Limb (tissue), 2 donors: ENCODE measurements at regions not wholly inside any gene's neighbourhood (a gene's known extent, or its start where the extent isn't known, plus 50 kb on each side); places are given as distances from the start of the nearest gene placed in this dataset.

ENCODE experiments used
- DNase-seq, 2 donors: peaks; one replicate each; pipeline ENCODE4 v3.0.0-alpha.2; 2016; ENCODE audit errors: extremely low spot score in 2 of 2

GRCh38 chr10:2120746-2121145 lies 383.4 kb upstream of the ADARB2 start:
- no peak for DNase-seq

- DNase-seq: no peak
Observed at GRCh38 chr10:2119316-2119715, 382.0 kb upstream of the ADARB2 start.

GRCh38 chr10:2118201-2118600 lies 380.9 kb upstream of the ADARB2 start:
- no peak for DNase-seq

- no peak for DNase-seq
Observed at GRCh38 chr10:2117641-2118040, 380.3 kb upstream of the ADARB2 start.

- DNase-seq: no peak
Observed at GRCh38 chr10:2111965-2112364, 374.6 kb upstream of the ADARB2 start.

GRCh38 chr10:2108496-2108895 lies 371.2 kb upstream of the ADARB2 start:
- no peak for DNase-seq

GRCh38 chr10:2106641-2107040 lies 369.3 kb upstream of the ADARB2 start:
- DNase-seq: no peak

GRCh38 chr10:2099321-2099720 lies 362.0 kb upstream of the ADARB2 start:
- DNase-seq: no peak

- no peak for DNase-seq
Observed at GRCh38 chr10:2097937-2098336, 360.6 kb upstream of the ADARB2 start.

- no peak for DNase-seq
Observed at GRCh38 chr10:2094171-2094570, 356.8 kb upstream of the ADARB2 start.

- DNase-seq: no peak
Observed at GRCh38 chr10:2083591-2083990, 346.3 kb upstream of the ADARB2 start.

- no peak for DNase-seq
Observed at GRCh38 chr10:2081501-2081900, 344.2 kb upstream of the ADARB2 start.

- no peak for DNase-seq
Observed at GRCh38 chr10:2079603-2080078, 342.3 kb upstream of the ADARB2 start.

- no peak for DNase-seq
Observed at GRCh38 chr10:2077231-2077630, 339.9 kb upstream of the ADARB2 start.

GRCh38 chr10:2076528-2076927 lies 339.2 kb upstream of the ADARB2 start:
- no peak for DNase-seq

GRCh38 chr10:2067015-2067414 lies 329.7 kb upstream of the ADARB2 start:
- DNase-seq: no peak

GRCh38 chr10:2054728-2055127 lies 317.4 kb upstream of the ADARB2 start:
- DNase-seq: no peak

GRCh38 chr10:2053805-2054204 lies 316.5 kb upstream of the ADARB2 start:
- DNase-seq: no peak

- DNase-seq: no peak
Observed at GRCh38 chr10:2051108-2051507, 313.8 kb upstream of the ADARB2 start.

- no peak for DNase-seq
Observed at GRCh38 chr10:2049560-2049959, 312.2 kb upstream of the ADARB2 start.

- DNase-seq: no peak
Observed at GRCh38 chr10:2048337-2048973, 311.1 kb upstream of the ADARB2 start.

GRCh38 chr10:2047679-2048078 lies 310.4 kb upstream of the ADARB2 start:
- DNase-seq: no peak

GRCh38 chr10:2043379-2043778 lies 306.1 kb upstream of the ADARB2 start:
- DNase-seq: no peak

GRCh38 chr10:2038036-2038435 lies 300.7 kb upstream of the ADARB2 start:
- no peak for DNase-seq
